HG02759 (cell line): ENCODE measurements at regions not wholly inside any gene's neighbourhood (a gene's known extent, or its start where the extent isn't known, plus 50 kb on each side); places are given as distances from the start of the nearest gene placed in this dataset.
A peak's percentile ranks its signal among the peaks of the same experiment; 100 is the strongest.

Experiments used
- ATAC-seq: cut with Tn5 transposase; IDR thresholded peaks from one replicate; pipeline ENCODE4 v1.9.1; 2021; ENCODE audit warnings: mild to moderate bottlenecking, moderate library complexity; ENCODE audit not compliant: unreplicated experiment

GRCh38 chr6:8219352-8219943 lies 117.1 kb upstream of the EEF1E1 start:
- ATAC-seq = peak; percentile 80

- no peak for ATAC-seq
These were observed 116.5 kb upstream of the EEF1E1 start for GRCh38 chr6:8218861-8219260.

- ATAC-seq = no peak
These were observed 113.3 kb upstream of the EEF1E1 start for GRCh38 chr6:8215631-8216030.

GRCh38 chr6:8213995-8214394 lies 111.6 kb upstream of the EEF1E1 start:
- no peak for ATAC-seq

GRCh38 chr6:8212720-8213434 lies 110.5 kb upstream of the EEF1E1 start:
- no peak for ATAC-seq

GRCh38 chr6:8207869-8208191 lies 105.5 kb upstream of the EEF1E1 start:
- ATAC-seq = no peak

- ATAC-seq = no peak
These were observed 105.0 kb upstream of the EEF1E1 start for GRCh38 chr6:8207191-8207868.

- ATAC-seq = no peak
These were observed 101.0 kb upstream of the EEF1E1 start for GRCh38 chr6:8203337-8203736.

GRCh38 chr6:8201679-8202078 lies 99.3 kb upstream of the EEF1E1 start:
- ATAC-seq = no peak

- ATAC-seq = no peak
These were observed 97.9 kb upstream of the EEF1E1 start for GRCh38 chr6:8200255-8200654.

GRCh38 chr6:8195714-8196102 lies 93.4 kb upstream of the EEF1E1 start:
- no peak for ATAC-seq

GRCh38 chr6:8195040-8195713 lies 92.8 kb upstream of the EEF1E1 start:
- ATAC-seq = no peak

- ATAC-seq = no peak
These were observed 92.1 kb upstream of the EEF1E1 start for GRCh38 chr6:8194490-8194889.

GRCh38 chr6:8193541-8193940 lies 91.2 kb upstream of the EEF1E1 start:
- ATAC-seq = no peak

GRCh38 chr6:8192597-8192996 lies 90.2 kb upstream of the EEF1E1 start:
- ATAC-seq = no peak

GRCh38 chr6:8192067-8192466 lies 89.7 kb upstream of the EEF1E1 start:
- no peak for ATAC-seq

- no peak for ATAC-seq
These were observed 89.3 kb upstream of the EEF1E1 start for GRCh38 chr6:8191629-8192028.

GRCh38 chr6:8187209-8187608 lies 84.9 kb upstream of the EEF1E1 start:
- no peak for ATAC-seq

- ATAC-seq = no peak
These were observed 80.7 kb upstream of the EEF1E1 start for GRCh38 chr6:8182902-8183665.

GRCh38 chr6:8181951-8182845 lies 79.8 kb upstream of the EEF1E1 start:
- ATAC-seq = no peak
